ENCODE measurements at regions not wholly inside any gene's neighbourhood (a gene's known extent, or its start where the extent isn't known, plus 50 kb on each side); places are given as distances from the start of the nearest gene placed in this dataset.
"Not testable (repeated sequence)": the region's sequence is repeated elsewhere in the genome, so short reads cannot be mapped to it uniquely, and the experiment has no call there.

GRCh38 chr17:68143425-68143824 lies 104.4 kb upstream of the AMZ2 start:
- Histone ChIP-seq H3K27me3 (ENCODE audit: insufficient read depth, low read length) (no peaks in the 10 kb centered on the region), H3K9ac (ENCODE audit: low read depth, low read length) (no peak overlapping the region), H3K9me3 (ENCODE audit: insufficient read depth, low read depth, low read length) (no peaks in the 10 kb centered on the region), H3K4me1 (ENCODE audit: insufficient read depth, low read length) (no peaks in the 10 kb centered on the region), H3K4me3 (ENCODE audit: low read length) (no peak overlapping the region), H3K27ac (ENCODE audit: low read length) (no peak overlapping the region), H3K36me3 (ENCODE audit: insufficient read depth, low read depth, low read length) (no peaks in the 10 kb centered on the region)

DNA sequence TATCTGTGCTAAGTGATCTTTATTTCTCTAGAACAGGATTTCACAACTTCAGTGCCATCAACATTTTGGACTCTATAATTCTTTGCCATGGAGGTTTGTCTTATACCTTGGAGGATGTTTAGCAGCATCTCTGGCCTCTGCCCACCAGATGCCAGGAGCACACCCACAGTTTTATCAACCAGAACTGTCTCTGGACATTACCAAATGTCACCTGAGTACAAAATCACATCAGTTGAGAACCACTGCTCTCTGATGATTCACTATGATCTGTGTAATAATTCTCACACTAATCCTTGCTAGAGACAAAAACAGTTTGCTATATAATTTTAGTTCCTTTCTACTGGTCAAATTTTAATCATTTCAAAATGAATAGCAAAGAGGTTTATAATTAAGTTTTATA lies 102.8 kb upstream of the AMZ2 start:
- no peaks in the 10 kb centered on the region for H3K27me3 ChIP-seq (ENCODE audit: insufficient read depth, low read length)
- H3K9me3 ChIP-seq (ENCODE audit: insufficient read depth, low read depth, low read length), result no peaks in the 10 kb centered on the region
- no peaks in the 10 kb centered on the region for H3K4me1 ChIP-seq (ENCODE audit: insufficient read depth, low read length)
- no peaks in the 10 kb centered on the region for H3K36me3 ChIP-seq (ENCODE audit: insufficient read depth, low read depth, low read length)
- no peak overlapping the region for H3K9ac ChIP-seq (ENCODE audit: low read depth, low read length)
- no peak overlapping the region for H3K27ac ChIP-seq (ENCODE audit: low read length)
- no peak overlapping the region for H3K4me3 ChIP-seq (ENCODE audit: low read length)

DNA sequence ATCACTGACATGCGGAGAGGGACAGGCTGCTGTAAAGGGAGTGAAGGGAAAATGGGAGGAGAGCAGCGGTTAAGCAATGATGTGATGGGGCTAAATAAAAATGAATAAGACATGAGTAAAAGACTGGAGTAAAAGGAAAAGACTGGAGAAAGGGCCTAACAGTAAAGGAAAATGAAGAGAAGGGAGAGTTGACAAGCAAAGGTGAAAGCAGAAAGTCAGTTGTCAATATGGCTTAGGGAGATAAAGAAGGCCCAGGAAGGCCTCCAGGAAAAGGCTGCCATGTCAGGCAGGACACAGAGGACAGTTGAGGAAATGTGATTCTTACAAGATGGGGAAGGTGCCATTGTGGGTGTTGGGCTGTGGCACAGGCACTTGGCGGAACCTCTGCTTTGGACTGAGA lies 98.9 kb upstream of the AMZ2 start:
- H3K36me3 ChIP-seq (ENCODE audit: insufficient read depth, low read depth, low read length), result no peaks in the 10 kb centered on the region

DNA sequence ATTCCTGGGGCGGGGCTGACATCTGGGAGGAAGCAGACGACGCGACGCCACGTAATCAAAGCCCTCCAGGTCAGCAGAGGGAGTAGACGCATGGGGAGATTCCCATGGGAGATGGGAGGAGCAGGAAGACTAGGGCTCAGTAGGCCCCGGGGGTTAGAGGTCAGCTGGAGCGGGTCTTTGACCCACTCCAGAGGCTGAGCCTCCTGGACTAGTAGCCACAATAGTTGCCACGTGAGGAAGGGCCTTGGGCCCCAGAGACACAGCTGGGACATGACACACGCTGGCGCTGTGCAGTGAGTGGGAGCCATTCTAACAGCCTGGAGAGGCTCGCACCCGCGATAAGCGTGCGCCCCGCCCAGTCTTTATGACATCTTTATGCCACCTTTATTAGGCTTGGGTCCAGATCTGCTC lies 95.7 kb upstream of the AMZ2 start:
- H3K27me3 ChIP-seq (ENCODE audit: insufficient read depth, low read length), result no peaks in the 10 kb centered on the region
- no peaks in the 10 kb centered on the region for H3K9me3 ChIP-seq (ENCODE audit: insufficient read depth, low read depth, low read length)
- H3K4me3 ChIP-seq (ENCODE audit: low read length), result no peak overlapping the region
- no peaks in the 10 kb centered on the region for H3K4me1 ChIP-seq (ENCODE audit: insufficient read depth, low read length)
- no peak overlapping the region for H3K27ac ChIP-seq (ENCODE audit: low read length)
- no peaks in the 10 kb centered on the region for H3K36me3 ChIP-seq (ENCODE audit: insufficient read depth, low read depth, low read length)
- no peak overlapping the region for H3K9ac ChIP-seq (ENCODE audit: low read depth, low read length)

More for the DNA sequence above, 98.9 kb upstream of the AMZ2 start:
- Histone ChIP-seq H3K27me3 (ENCODE audit: insufficient read depth, low read length) (no peaks in the 10 kb centered on the region), H3K4me3 (ENCODE audit: low read length) (no peak overlapping the region), H3K9ac (ENCODE audit: low read depth, low read length) (no peak overlapping the region), H3K9me3 (ENCODE audit: insufficient read depth, low read depth, low read length) (no peaks in the 10 kb centered on the region), H3K4me1 (ENCODE audit: insufficient read depth, low read length) (no peaks in the 10 kb centered on the region), H3K27ac (ENCODE audit: low read length) (no peak overlapping the region)

- Histone ChIP-seq H3K36me3 (ENCODE audit: insufficient read depth, low read depth, low read length) (no peaks in the 10 kb centered on the region), H3K9me3 (ENCODE audit: insufficient read depth, low read depth, low read length) (no peaks in the 10 kb centered on the region), H3K9ac (ENCODE audit: low read depth, low read length) (no peak overlapping the region), H3K4me3 (ENCODE audit: low read length) (no peak overlapping the region), H3K27ac (ENCODE audit: low read length) (no peak overlapping the region), H3K27me3 (ENCODE audit: insufficient read depth, low read length) (no peaks in the 10 kb centered on the region), H3K4me1 (ENCODE audit: insufficient read depth, low read length) (no peaks in the 10 kb centered on the region)
Observed at GRCh38 chr17:68155692-68156091, 92.2 kb upstream of the AMZ2 start.

GRCh38 chr17:68161644-68162428 lies 86.0 kb upstream of the AMZ2 start:
- Histone ChIP-seq H3K36me3 (ENCODE audit: insufficient read depth, low read depth, low read length) (no peaks in the 10 kb centered on the region), H3K9me3 (ENCODE audit: insufficient read depth, low read depth, low read length) (no peaks in the 10 kb centered on the region), H3K9ac (ENCODE audit: low read depth, low read length) (no peak overlapping the region), H3K4me3 (ENCODE audit: low read length) (no peak overlapping the region), H3K27ac (ENCODE audit: low read length) (no peak overlapping the region), H3K4me1 (ENCODE audit: insufficient read depth, low read length) (no peaks in the 10 kb centered on the region), H3K27me3 (ENCODE audit: insufficient read depth, low read length) (no peaks in the 10 kb centered on the region)

DNA sequence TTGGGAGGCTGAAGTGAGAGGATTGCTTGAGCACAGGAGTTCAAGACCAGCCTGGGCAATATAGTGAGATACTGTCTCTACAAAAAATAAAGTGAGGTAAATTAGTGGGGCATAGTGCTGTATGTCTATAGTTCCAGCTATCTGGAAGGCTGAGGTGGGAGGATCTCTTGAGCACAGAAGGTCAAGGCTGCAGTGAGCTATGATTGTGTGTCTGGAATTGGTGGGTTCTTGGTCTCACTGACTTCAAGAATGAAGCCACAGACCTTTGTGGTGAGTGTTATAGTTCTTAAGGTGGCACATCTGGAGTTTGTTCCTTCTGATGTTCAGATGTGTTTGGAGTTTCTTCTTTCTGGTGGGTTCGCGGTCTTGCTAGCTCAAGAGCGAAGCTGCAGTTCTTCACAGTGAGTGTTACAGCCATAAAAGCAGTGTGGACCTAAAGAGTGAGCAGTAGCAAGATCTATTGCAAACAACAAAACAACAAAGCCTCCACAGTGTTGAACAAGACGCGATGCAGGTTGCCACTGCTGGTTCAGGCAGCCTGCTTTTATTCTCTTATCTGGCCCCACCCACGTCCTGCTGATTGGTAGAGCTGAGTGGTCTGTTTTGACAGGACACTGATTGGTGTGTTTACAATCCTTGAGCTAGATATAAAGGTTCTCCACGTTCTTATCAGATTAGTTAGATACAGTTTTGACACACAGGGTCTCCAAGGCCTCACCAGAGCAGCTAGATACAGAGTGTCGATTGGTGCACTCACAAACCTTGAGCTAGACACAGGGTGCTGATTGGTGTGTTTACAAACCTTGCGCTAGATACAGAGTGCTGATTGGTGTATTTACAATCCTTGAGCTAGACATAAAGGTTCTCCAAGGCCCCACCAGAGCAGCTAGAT lies 79.3 kb upstream of the AMZ2 start:
- not testable (repeated sequence) for H3K27me3 ChIP-seq (ENCODE audit: insufficient read depth, low read length); H3K27ac ChIP-seq (ENCODE audit: low read length)

DNA sequence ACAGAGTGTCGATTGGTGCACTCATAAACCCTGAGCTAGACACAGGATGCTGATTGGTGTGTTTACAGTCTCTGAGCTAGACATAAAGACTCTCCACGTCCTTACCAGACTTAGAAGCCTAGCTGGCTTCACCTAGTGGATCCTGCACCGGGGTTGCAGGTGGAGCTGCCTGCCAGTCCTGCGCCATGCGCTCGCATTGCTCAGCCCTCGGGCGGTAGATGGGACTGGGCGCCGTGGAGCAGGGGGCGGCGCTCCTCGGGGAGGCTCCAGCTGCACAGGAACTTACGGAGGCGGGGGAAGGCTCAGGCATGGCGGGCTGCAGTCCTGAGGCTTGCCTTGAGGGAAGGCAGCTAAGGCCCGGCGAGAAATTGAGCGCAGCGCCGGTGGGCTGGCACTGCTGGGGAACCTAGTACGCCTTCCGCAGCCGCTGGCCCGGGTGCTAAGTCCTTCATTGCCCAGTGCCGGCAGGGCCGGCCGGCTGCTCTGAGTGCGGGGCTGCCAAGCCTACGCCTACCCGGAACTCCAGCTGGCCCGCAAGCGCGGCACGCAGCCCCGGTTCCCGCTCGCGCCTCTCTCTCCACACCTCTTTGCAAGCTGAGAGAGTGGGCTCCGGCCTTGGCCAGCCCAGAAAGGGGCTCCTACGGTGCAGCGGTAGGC lies 78.5 kb upstream of the AMZ2 start:
- H3K9me3 ChIP-seq (ENCODE audit: insufficient read depth, low read depth, low read length); H3K27me3 ChIP-seq (ENCODE audit: insufficient read depth, low read length); H3K4me3 ChIP-seq (ENCODE audit: low read length); H3K4me1 ChIP-seq (ENCODE audit: insufficient read depth, low read length); H3K9ac ChIP-seq (ENCODE audit: low read depth, low read length); H3K36me3 ChIP-seq (ENCODE audit: insufficient read depth, low read depth, low read length); H3K27ac ChIP-seq (ENCODE audit: low read length): not testable (repeated sequence)

More for the DNA sequence above, 79.3 kb upstream of the AMZ2 start:
- not testable (repeated sequence) for H3K4me1 ChIP-seq (ENCODE audit: insufficient read depth, low read length); H3K9ac ChIP-seq (ENCODE audit: low read depth, low read length); H3K9me3 ChIP-seq (ENCODE audit: insufficient read depth, low read depth, low read length); H3K36me3 ChIP-seq (ENCODE audit: insufficient read depth, low read depth, low read length); H3K4me3 ChIP-seq (ENCODE audit: low read length)

GRCh38 chr17:68169840-68170239 lies 78.0 kb upstream of the AMZ2 start:
- H3K9ac ChIP-seq (ENCODE audit: low read depth, low read length), result no peak overlapping the region
- no peaks in the 10 kb centered on the region for H3K9me3 ChIP-seq (ENCODE audit: insufficient read depth, low read depth, low read length)
- no peaks in the 10 kb centered on the region for H3K36me3 ChIP-seq (ENCODE audit: insufficient read depth, low read depth, low read length)
- H3K4me1 ChIP-seq (ENCODE audit: insufficient read depth, low read length), result no peaks in the 10 kb centered on the region
- H3K27me3 ChIP-seq (ENCODE audit: insufficient read depth, low read length), result 0 out of 2 replicates have a peak, but pooled peaks cover 6% of the 10 kb centered on the region
- H3K27ac ChIP-seq (ENCODE audit: low read length), result no peak overlapping the region
- H3K4me3 ChIP-seq (ENCODE audit: low read length), result no peak overlapping the region

- Histone ChIP-seq H3K9ac (ENCODE audit: low read depth, low read length) (no peak overlapping the region), H3K4me1 (ENCODE audit: insufficient read depth, low read length) (no peaks in the 10 kb centered on the region), H3K27ac (ENCODE audit: low read length) (no peak overlapping the region), H3K9me3 (ENCODE audit: insufficient read depth, low read depth, low read length) (no peaks in the 10 kb centered on the region), H3K27me3 (ENCODE audit: insufficient read depth, low read length) (0 out of 2 replicates have a peak, but pooled peaks cover 6% of the 10 kb centered on the region), H3K4me3 (ENCODE audit: low read length) (no peak overlapping the region), H3K36me3 (ENCODE audit: insufficient read depth, low read depth, low read length) (no peaks in the 10 kb centered on the region)
Observed at GRCh38 chr17:68170246-68170645, 77.6 kb upstream of the AMZ2 start.

GRCh38 chr17:68172461-68172954 lies 75.3 kb upstream of the AMZ2 start:
- Histone ChIP-seq H3K9me3 (ENCODE audit: insufficient read depth, low read depth, low read length) (no peaks in the 10 kb centered on the region), H3K27me3 (ENCODE audit: insufficient read depth, low read length) (0 out of 2 replicates have a peak, but pooled peaks cover 6% of the 10 kb centered on the region)

More at GRCh38 chr17:68172461-68172954, 75.3 kb upstream of the AMZ2 start:
- H3K36me3 ChIP-seq (ENCODE audit: insufficient read depth, low read depth, low read length), result no peaks in the 10 kb centered on the region
- H3K4me1 ChIP-seq (ENCODE audit: insufficient read depth, low read length), result no peaks in the 10 kb centered on the region
- H3K4me3 ChIP-seq (ENCODE audit: low read length), result no peak overlapping the region
- H3K9ac ChIP-seq (ENCODE audit: low read depth, low read length), result no peak overlapping the region
- H3K27ac ChIP-seq (ENCODE audit: low read length), result no peak overlapping the region
